ENCODE measurements at regions not wholly inside any gene's neighbourhood (a gene's known extent, or its start where the extent isn't known, plus 50 kb on each side); places are given as distances from the start of the nearest gene placed in this dataset.

- TF ChIP-seq CTCF (IDR thresholded peaks at IDR 0.05; ENCODE audit: extremely low read depth, missing control alignments), result no peak
- DNase-seq (ENCODE audit: low spot score), result no peak
Measured at GRCh38 chr9:81380504-81381359, 308.6 kb downstream of the TLE1 start.

- DNase-seq (ENCODE audit: low spot score), result no peak
- no peak for TF ChIP-seq CTCF (IDR thresholded peaks at IDR 0.05; ENCODE audit: extremely low read depth, missing control alignments)
Measured at GRCh38 chr9:81379655-81380054, 309.7 kb downstream of the TLE1 start.

GRCh38 chr9:81377921-81378320 is 311.4 kb downstream of the TLE1 start:
- no peak for TF ChIP-seq CTCF (IDR thresholded peaks at IDR 0.05; ENCODE audit: extremely low read depth, missing control alignments)
- no peak for DNase-seq (ENCODE audit: low spot score)

- TF ChIP-seq CTCF (IDR thresholded peaks at IDR 0.05; ENCODE audit: extremely low read depth, missing control alignments), result no peak
- DNase-seq (ENCODE audit: low spot score), result no peak
Measured at GRCh38 chr9:81377320-81377719, 312.0 kb downstream of the TLE1 start.

- DNase-seq (ENCODE audit: low spot score), result no peak
Measured at GRCh38 chr9:81375187-81376100, 313.9 kb downstream of the TLE1 start.

GRCh38 chr9:81374459-81375186 is 314.7 kb downstream of the TLE1 start:
- DNase-seq (ENCODE audit: low spot score), result no peak

More at GRCh38 chr9:81375187-81376100, 313.9 kb downstream of the TLE1 start:
- TF ChIP-seq CTCF (IDR thresholded peaks at IDR 0.05; ENCODE audit: extremely low read depth, missing control alignments), result no peak

More at GRCh38 chr9:81374459-81375186, 314.7 kb downstream of the TLE1 start:
- TF ChIP-seq CTCF (IDR thresholded peaks at IDR 0.05; ENCODE audit: extremely low read depth, missing control alignments), result no peak
